Natural killer cell (primary cell): ENCODE measurements at regions not wholly inside any gene's neighbourhood (a gene's known extent, or its start where the extent isn't known, plus 50 kb on each side); places are given as distances from the start of the nearest gene placed in this dataset.
"Not testable (repeated sequence)": the region's sequence is repeated elsewhere in the genome, so short reads cannot be mapped to it uniquely, and the experiment has no call there.

Source experiments
- ATAC-seq, 3 donors: fragments of 150-1000 bp in 2 of 3; fragments of 200-7000 bp in 1 of 3; cut with Tn5 transposase; 1 replicate in 1 of 3; 2 replicates in 2 of 3; pipeline ENCODE4 v1.10.0; 2021; ENCODE audit warnings: mild to moderate bottlenecking in 2 of 3, moderate library complexity in 2 of 3
- DNase-seq, 2 donors: peaks; one replicate each; pipeline versions ENCODE4 v3.0.0 to v3.0.0-alpha.2; 2013 to 2021; ENCODE audit warnings: mixed read lengths in 1 of 2
- H3K27ac ChIP-seq: one replicate; pipeline ENCODE4 v1.5.1; 2013; ENCODE audit warnings: mild to moderate bottlenecking, low read length
- H3K27me3 ChIP-seq: one replicate; pipeline ENCODE4 v1.6.1; 2013; ENCODE audit warnings: low read length; ENCODE audit not compliant: control insufficient read depth, insufficient read depth
- H3K36me3 ChIP-seq: one replicate; pipeline ENCODE4 v1.6.1; 2013; ENCODE audit warnings: low read length; ENCODE audit not compliant: control insufficient read depth, insufficient read depth
- H3K4me1 ChIP-seq: one replicate; pipeline ENCODE4 v1.6.1; 2013; ENCODE audit warnings: low read length; ENCODE audit not compliant: control insufficient read depth, insufficient read depth
- H3K4me3 ChIP-seq: one replicate; pipeline ENCODE4 v1.5.1; 2013; ENCODE audit warnings: low read length
- H3K9me3 ChIP-seq: one replicate; pipeline ENCODE4 v1.6.1; 2013; ENCODE audit warnings: low read length; ENCODE audit not compliant: control insufficient read depth, insufficient read depth
- H3K27ac Mint-ChIP-seq, 2 donors: one replicate each; pipeline ENCODE4 v1.8.0; 2022; ENCODE audit warnings: mild to moderate bottlenecking in 2 of 2, mixed read lengths in 2 of 2, moderate library complexity in 1 of 2
- H3K27me3 Mint-ChIP-seq, 2 donors: one replicate each; pipeline ENCODE4 v1.8.0; 2022; ENCODE audit warnings: low read depth in 2 of 2, mixed read lengths in 2 of 2
- H3K36me3 Mint-ChIP-seq: one replicate; pipeline ENCODE4 v1.8.0; 2022; ENCODE audit warnings: mixed read lengths
- H3K4me1 Mint-ChIP-seq, 2 donors: one replicate each; pipeline ENCODE4 v1.8.0; 2022; ENCODE audit warnings: mixed read lengths in 2 of 2
- H3K4me3 Mint-ChIP-seq: one replicate; pipeline ENCODE4 v1.8.0; 2022; ENCODE audit warnings: mild to moderate bottlenecking, moderate library complexity, mixed read lengths
- H3K9me3 Mint-ChIP-seq, 2 donors: one replicate each; pipeline ENCODE4 v1.8.0; 2022; ENCODE audit warnings: mixed read lengths in 2 of 2
- WGBS: methylation state at CpG from one replicate; pipeline ENCODE4 v1.1.7; 2013; ENCODE audit warnings: missing lambda C conversion rate; ENCODE audit not compliant: insufficient coverage; 5-methylcytosine and 5-hydroxymethylcytosine counted together
- intact Hi-C: fragments of 100-400 bp; cut with micrococcal nuclease; formaldehyde crosslinking; loops from one replicate; pipeline ENCODE4 v1.14.2; 2022
- TF ChIP-seq, protein P1 (sequence below): fragments of 200-600 bp; IDR thresholded peaks from one replicate; pipeline ENCODE4 v1.8.0; 2022; ENCODE audit warnings: antibody characterized with exemption

DNA sequence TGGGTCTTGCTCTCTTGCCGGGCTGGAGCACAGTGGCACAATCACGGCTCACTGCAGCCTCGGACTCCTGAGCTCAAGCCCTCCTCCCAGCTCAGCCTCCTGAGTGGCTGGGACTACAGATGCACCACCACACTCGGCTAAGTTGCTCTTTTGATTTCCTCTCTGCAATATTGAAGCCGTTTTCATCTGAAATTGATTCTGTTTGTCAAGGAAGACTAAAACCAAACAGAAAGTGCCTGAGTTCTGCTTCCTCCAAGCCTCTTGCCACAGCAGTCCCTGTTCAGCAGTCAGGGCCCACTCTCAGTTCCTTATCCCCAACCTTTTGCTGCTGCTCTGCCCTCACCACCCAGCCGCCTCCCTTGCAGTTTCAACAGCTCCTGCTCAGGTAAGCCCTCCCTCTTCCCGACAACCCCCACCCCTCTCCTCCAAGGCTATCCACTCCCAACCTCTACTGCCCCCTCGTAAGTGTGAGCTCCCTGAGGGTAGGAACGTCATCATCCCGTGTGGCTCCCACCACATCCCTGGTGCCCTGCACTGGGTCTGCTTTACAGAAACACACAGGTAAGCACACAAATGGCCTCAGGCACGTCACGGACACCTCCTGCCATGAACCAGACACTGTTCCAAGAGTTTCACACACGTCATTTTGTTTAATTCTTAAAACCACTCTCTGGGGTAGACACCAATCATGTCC lies 70.7 kb upstream of the TAB2 start:
- Mint-ChIP-seq H3K27ac (no peak overlapping the region), H3K9me3 (no peaks in the 10 kb centered on the region), H3K36me3 (no peaks in the 10 kb centered on the region), H3K27me3 (peaks cover 9 to 11% of the 10 kb centered on the region in 2 donors), H3K4me3 (no peak overlapping the region), H3K4me1 (peaks cover 0 to 9% of the 10 kb centered on the region in 2 donors)
- ATAC-seq: no peak
- Histone ChIP-seq H3K27ac (peak overlapping the region; percentile 24), H3K36me3 (no peaks in the 10 kb centered on the region), H3K9me3 (no peaks in the 10 kb centered on the region), H3K4me1 (peaks cover 16% of the 10 kb centered on the region), H3K27me3 (no peaks in the 10 kb centered on the region), H3K4me3 (no peak overlapping the region)
- TF ChIP-seq, protein P1, sequence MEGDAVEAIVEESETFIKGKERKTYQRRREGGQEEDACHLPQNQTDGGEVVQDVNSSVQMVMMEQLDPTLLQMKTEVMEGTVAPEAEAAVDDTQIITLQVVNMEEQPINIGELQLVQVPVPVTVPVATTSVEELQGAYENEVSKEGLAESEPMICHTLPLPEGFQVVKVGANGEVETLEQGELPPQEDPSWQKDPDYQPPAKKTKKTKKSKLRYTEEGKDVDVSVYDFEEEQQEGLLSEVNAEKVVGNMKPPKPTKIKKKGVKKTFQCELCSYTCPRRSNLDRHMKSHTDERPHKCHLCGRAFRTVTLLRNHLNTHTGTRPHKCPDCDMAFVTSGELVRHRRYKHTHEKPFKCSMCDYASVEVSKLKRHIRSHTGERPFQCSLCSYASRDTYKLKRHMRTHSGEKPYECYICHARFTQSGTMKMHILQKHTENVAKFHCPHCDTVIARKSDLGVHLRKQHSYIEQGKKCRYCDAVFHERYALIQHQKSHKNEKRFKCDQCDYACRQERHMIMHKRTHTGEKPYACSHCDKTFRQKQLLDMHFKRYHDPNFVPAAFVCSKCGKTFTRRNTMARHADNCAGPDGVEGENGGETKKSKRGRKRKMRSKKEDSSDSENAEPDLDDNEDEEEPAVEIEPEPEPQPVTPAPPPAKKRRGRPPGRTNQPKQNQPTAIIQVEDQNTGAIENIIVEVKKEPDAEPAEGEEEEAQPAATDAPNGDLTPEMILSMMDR: no peak
- DNase-seq: no peak
- intact Hi-C loops: no loop called here
- 62% methylated on average over 13 of the region's 13 CpGs for WGBS

DNA sequence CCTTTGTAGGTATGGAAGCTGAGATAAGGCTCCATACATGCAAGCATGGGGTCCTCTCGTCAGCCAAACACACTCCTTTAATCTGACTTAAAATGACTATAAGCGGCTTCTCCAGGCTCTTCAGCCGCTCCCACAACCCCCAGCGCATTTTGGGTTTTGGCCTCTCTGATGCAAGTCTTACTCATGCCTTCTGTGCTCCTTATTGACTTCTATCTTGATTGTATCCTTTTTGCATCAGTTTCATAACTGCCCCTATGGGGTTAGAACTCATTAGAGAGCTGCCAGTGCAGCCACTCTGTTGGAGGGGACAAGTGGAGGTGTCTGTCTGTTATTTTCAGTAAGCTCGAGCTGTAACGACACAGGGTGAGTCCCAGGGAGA lies 70.1 kb upstream of the TAB2 start:
- Mint-ChIP-seq H3K4me1 (peaks cover 0 to 9% of the 10 kb centered on the region in 2 donors), H3K4me3 (no peak overlapping the region), H3K27me3 (peaks cover 8 to 9% of the 10 kb centered on the region in 2 donors), H3K27ac (no peak overlapping the region), H3K36me3 (no peaks in the 10 kb centered on the region), H3K9me3 (no peaks in the 10 kb centered on the region)
- no peaks in the 10 kb centered on the region for H3K9me3 ChIP-seq
- intact Hi-C loops: no loop called here
- TF ChIP-seq, protein P1: no peak
- H3K4me3 ChIP-seq: no peak overlapping the region
- H3K36me3 ChIP-seq: no peaks in the 10 kb centered on the region
- no peaks in the 10 kb centered on the region for H3K27me3 ChIP-seq
- 96% methylated on average over 6 of the region's 6 CpGs for WGBS
- DNase-seq (no peak), ATAC-seq (no peak)
- H3K27ac ChIP-seq: no peak overlapping the region
- peaks cover 16% of the 10 kb centered on the region for H3K4me1 ChIP-seq

DNA sequence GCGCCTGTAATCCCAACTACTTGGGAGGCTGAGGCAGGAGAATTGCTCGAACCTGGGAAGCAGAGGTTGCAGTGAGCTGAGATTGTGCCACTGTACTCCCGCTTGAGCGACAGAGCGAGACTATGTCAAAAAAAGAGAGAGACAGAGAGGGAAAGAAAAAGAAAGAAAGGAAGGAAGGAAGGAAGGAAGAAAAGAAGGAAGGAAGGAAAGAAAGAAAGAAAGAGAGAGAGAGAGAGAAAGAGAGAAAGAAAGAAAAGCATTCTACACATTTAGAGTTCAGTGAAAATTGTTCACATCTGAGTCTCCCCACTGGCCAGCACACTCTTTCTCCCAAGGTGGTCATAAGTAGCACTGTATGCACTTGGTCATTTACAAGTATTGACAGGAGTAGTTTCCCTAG lies 69.2 kb upstream of the TAB2 start:
- H3K4me1 ChIP-seq: peaks cover 16% of the 10 kb centered on the region

DNA sequence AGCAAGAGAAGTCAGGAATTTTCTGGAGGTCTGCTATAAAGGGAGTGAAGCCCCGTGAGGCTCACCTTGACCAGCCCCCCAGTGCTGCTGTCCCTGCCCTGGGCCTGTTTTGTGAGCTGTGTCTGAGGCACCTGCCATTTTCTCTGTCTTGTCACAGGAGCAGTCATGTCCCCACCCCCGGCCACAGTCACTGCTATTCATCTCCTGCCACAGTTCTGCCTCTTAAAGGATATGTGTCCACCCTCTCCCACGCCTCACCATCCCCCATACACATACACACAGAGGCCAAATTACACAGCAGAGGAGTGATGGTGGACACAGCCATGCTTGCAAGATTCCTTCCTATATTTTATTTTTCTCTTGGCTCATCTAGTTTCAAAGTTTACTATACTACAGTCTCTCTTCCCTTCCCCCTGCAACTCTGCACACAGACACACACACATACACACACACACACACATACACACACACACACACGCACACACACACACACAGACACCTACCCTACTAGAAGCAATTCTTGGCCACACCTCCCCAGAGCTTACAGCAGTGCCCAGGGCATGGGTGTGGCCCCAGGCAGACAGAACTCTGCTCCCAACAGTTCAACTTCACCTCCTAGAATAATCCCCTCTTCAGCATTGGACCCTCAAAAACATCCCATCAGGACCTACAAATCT lies 68.7 kb upstream of the TAB2 start:
- H3K27me3 ChIP-seq: no peaks in the 10 kb centered on the region
- no peak overlapping the region for H3K27ac Mint-ChIP-seq
- H3K4me3 ChIP-seq: no peak overlapping the region
- H3K27ac ChIP-seq: no peak overlapping the region
- no peaks in the 10 kb centered on the region for H3K36me3 Mint-ChIP-seq
- no peaks in the 10 kb centered on the region for H3K9me3 ChIP-seq
- DNase-seq (peak in 1 of 2 donors; percentile 31), ATAC-seq (no peak)
- intact Hi-C loops: no loop called here
- H3K4me1 Mint-ChIP-seq: peaks cover 0 to 9% of the 10 kb centered on the region in 2 donors
- no peaks in the 10 kb centered on the region for H3K36me3 ChIP-seq
- H3K4me3 Mint-ChIP-seq: no peak overlapping the region
- WGBS: 66% methylated on average over 4 of the region's 4 CpGs
- peaks cover 5 to 8% of the 10 kb centered on the region in 2 donors for H3K27me3 Mint-ChIP-seq
- TF ChIP-seq, protein P1: no peak
- H3K4me1 ChIP-seq: peaks cover 16% of the 10 kb centered on the region
- H3K9me3 Mint-ChIP-seq: no peaks in the 10 kb centered on the region

More for the DNA sequence above, 69.2 kb upstream of the TAB2 start:
- H3K36me3 ChIP-seq, H3K4me3 Mint-ChIP-seq, H3K36me3 Mint-ChIP-seq, H3K4me1 Mint-ChIP-seq, H3K27ac Mint-ChIP-seq, H3K9me3 ChIP-seq, H3K27ac ChIP-seq, ATAC-seq, H3K9me3 Mint-ChIP-seq, H3K4me3 ChIP-seq, H3K27me3 Mint-ChIP-seq, H3K27me3 ChIP-seq, intact Hi-C loops, DNase-seq: not testable (repeated sequence)
- WGBS: 97% methylated on average over 5 of the region's 5 CpGs
